ENCODE measurements at regions not wholly inside any gene's neighbourhood (a gene's known extent, or its start where the extent isn't known, plus 50 kb on each side); places are given as distances from the start of the nearest gene placed in this dataset.
A peak's percentile ranks its signal among the peaks of the same experiment; 100 is the strongest.

GRCh38 chr2:43127208-43127940 is 99.0 kb downstream of the ZFP36L2 start:
- Histone ChIP-seq H3K9me3 (no peaks in the 10 kb centered on the region), H3K4me1 (peaks cover 13 to 15% of the 10 kb centered on the region in 2 donors), H3K27ac (no peak overlapping the region), H3K4me3 (no peak overlapping the region), H3K27me3 (no peaks in the 10 kb centered on the region), H3K36me3 (no peaks in the 10 kb centered on the region)
- intact Hi-C loops (cut with DNase I) = no loop called here
- DNase-seq (ENCODE audit: low spot score in 2 of 2) = peak in 1 of 2 donors; percentile 80
- peak; percentile 37 to 44 (median 42) for TF ChIP-seq CTCF (IDR thresholded peaks at IDR 0.05)

GRCh38 chr2:43126817-43127207 is 99.6 kb downstream of the ZFP36L2 start:
- peaks cover 13 to 15% of the 10 kb centered on the region in 2 donors for H3K4me1 ChIP-seq
- TF ChIP-seq CTCF (IDR thresholded peaks at IDR 0.05) = no peak
- DNase-seq (ENCODE audit: low spot score in 2 of 2) = no peak
- H3K4me3 ChIP-seq = no peak overlapping the region
- no peaks in the 10 kb centered on the region for H3K36me3 ChIP-seq
- H3K27me3 ChIP-seq = no peaks in the 10 kb centered on the region
- intact Hi-C loops (cut with DNase I) = no loop called here
- H3K9me3 ChIP-seq = no peaks in the 10 kb centered on the region
- no peak overlapping the region for H3K27ac ChIP-seq

GRCh38 chr2:43125090-43125998 is 101.1 kb downstream of the ZFP36L2 start:
- peaks cover 8 to 11% of the 10 kb centered on the region in 2 donors for H3K4me1 ChIP-seq
- intact Hi-C loops (cut with DNase I) = no loop called here
- no peak overlapping the region for H3K27ac ChIP-seq
- DNase-seq (ENCODE audit: low spot score in 2 of 2) = no peak
- H3K9me3 ChIP-seq = no peaks in the 10 kb centered on the region
- no peaks in the 10 kb centered on the region for H3K27me3 ChIP-seq
- no peak for TF ChIP-seq CTCF (IDR thresholded peaks at IDR 0.05)
- H3K4me3 ChIP-seq = no peak overlapping the region
- H3K36me3 ChIP-seq = no peaks in the 10 kb centered on the region

GRCh38 chr2:43124687-43125057 is 101.7 kb downstream of the ZFP36L2 start:
- intact Hi-C loops (cut with DNase I) = no loop called here
- Histone ChIP-seq H3K4me1 (peaks cover 3 to 4% of the 10 kb centered on the region in 2 donors), H3K27me3 (no peaks in the 10 kb centered on the region), H3K36me3 (no peaks in the 10 kb centered on the region), H3K4me3 (no peak overlapping the region), H3K9me3 (peaks cover under 1 to 2% of the 10 kb centered on the region in 2 donors), H3K27ac (no peak overlapping the region)
- DNase-seq (ENCODE audit: low spot score in 2 of 2) = no peak
- TF ChIP-seq CTCF (IDR thresholded peaks at IDR 0.05) = no peak

- no peak for DNase-seq (ENCODE audit: low spot score in 2 of 2)
- peaks cover 6% of the 10 kb centered on the region in 2 donors for H3K9me3 ChIP-seq
- H3K4me3 ChIP-seq = no peak overlapping the region
- H3K36me3 ChIP-seq = no peaks in the 10 kb centered on the region
- peaks cover 0 to under 1% of the 10 kb centered on the region in 2 donors for H3K4me1 ChIP-seq
- TF ChIP-seq CTCF (IDR thresholded peaks at IDR 0.05) = no peak
- no peak overlapping the region for H3K27ac ChIP-seq
- intact Hi-C loops (cut with DNase I) = no loop called here
- H3K27me3 ChIP-seq = no peaks in the 10 kb centered on the region
Observed at GRCh38 chr2:43123981-43124686, 102.3 kb downstream of the ZFP36L2 start.

Measured in ascending aorta (tissue), 2 donors.